Esophagus muscularis mucosa (tissue), 4 donors: ENCODE measurements at regions not wholly inside any gene's neighbourhood (a gene's known extent, or its start where the extent isn't known, plus 50 kb on each side); places are given as distances from the start of the nearest gene placed in this dataset.

Experiments
- EP300 ChIP-seq: sonication (generic); formaldehyde crosslinking; IDR thresholded peaks from one replicate; pipeline ENCODE4 v1.6.1; 2017; ENCODE audit warnings: antibody characterized with exemption
- POLR2A ChIP-seq: fragments of 450-650 bp; IDR thresholded peaks from one replicate; pipeline ENCODE4 v1.6.1; 2017; ENCODE audit warnings: antibody characterized with exemption, moderate library complexity, mild to moderate bottlenecking, low read depth
- POLR2AphosphoS5 ChIP-seq, 2 donors: sonication (generic); formaldehyde crosslinking; IDR thresholded peaks; one replicate each; pipeline ENCODE4 v1.6.1; 2017; ENCODE audit warnings: antibody characterized with exemption in 2 of 2
- TF ChIP-seq, protein P1 (sequence below), 3 experiments: fragments of 200-600 bp in 2 of 3; fragments of 450-650 bp in 1 of 3; sonication (generic) in 2 of 3; IDR thresholded peaks; one replicate each; pipeline ENCODE4 v1.5.1; 2017 to 2019; ENCODE audit warnings: antibody characterized with exemption in 3 of 3, mild to moderate bottlenecking in 2 of 3, moderate library complexity in 1 of 3

DNA sequence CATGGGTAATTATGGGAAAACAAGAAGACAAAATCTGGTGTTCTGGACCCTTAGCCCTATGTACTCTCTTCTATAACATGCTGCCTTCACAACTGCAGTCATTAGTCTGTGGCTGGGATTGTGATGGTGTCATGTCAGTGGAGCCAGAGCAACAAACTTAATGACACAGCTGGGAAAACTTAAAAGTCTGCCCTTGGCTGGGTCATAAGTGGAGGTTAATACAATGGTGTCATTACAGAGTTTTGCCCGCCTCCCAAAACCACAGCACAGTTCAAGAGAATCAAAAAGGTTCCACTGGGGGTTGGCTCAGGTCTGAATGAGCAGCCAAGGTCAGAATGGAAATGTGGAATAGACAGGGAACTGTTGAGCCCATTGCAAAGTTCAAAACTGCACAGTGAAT is 455.7 kb upstream of the PIK3C3 start:
- TF ChIP-seq, protein P1, sequence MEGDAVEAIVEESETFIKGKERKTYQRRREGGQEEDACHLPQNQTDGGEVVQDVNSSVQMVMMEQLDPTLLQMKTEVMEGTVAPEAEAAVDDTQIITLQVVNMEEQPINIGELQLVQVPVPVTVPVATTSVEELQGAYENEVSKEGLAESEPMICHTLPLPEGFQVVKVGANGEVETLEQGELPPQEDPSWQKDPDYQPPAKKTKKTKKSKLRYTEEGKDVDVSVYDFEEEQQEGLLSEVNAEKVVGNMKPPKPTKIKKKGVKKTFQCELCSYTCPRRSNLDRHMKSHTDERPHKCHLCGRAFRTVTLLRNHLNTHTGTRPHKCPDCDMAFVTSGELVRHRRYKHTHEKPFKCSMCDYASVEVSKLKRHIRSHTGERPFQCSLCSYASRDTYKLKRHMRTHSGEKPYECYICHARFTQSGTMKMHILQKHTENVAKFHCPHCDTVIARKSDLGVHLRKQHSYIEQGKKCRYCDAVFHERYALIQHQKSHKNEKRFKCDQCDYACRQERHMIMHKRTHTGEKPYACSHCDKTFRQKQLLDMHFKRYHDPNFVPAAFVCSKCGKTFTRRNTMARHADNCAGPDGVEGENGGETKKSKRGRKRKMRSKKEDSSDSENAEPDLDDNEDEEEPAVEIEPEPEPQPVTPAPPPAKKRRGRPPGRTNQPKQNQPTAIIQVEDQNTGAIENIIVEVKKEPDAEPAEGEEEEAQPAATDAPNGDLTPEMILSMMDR (IDR thresholded peaks at IDR 0.05) = no peak
- TF ChIP-seq POLR2A = no peak
- TF ChIP-seq POLR2AphosphoS5 (IDR thresholded peaks at IDR 0.05) = no peak
- TF ChIP-seq EP300 = no peak
